NOMO-1 treated with DMSO at 0.1 percent for 48 hours (cell line): ENCODE measurements at regions not wholly inside any gene's neighbourhood (a gene's known extent, or its start where the extent isn't known, plus 50 kb on each side); places are given as distances from the start of the nearest gene placed in this dataset.
"Not testable (repeated sequence)": the region's sequence is repeated elsewhere in the genome, so short reads cannot be mapped to it uniquely, and the experiment has no call there.

Source experiments
- DNase-seq: peaks from one replicate; lab custom pipeline; 2025; ENCODE audit not compliant: unreplicated experiment; lab: John Stamatoyannopoulos, UW

GRCh38 chr3:107465064-107465631 lies 57.6 kb upstream of the BBX start:
- no peak for DNase-seq

GRCh38 chr3:107468782-107469181 lies 54.0 kb upstream of the BBX start:
- no peak for DNase-seq

DNA sequence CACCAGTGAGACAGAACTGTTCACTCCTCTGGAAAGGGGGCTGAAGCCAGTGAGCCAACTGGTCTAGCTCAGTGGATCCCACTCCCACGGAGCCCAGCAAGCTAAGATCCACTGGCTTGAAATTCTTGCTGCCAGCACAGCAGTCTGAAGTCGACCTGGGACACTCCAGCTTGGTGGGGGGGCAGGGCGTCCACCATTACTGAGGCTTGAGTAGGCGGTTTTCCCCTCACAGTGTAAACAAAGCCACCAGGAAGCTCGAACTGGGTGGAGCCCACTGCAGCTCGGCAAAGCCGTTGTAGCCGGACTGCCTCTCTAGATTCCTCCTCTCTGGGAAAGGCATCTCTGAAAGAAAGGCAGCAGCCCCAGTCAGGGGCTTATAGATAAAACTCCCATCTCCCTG lies 52.3 kb upstream of the BBX start:
- DNase-seq: not testable (repeated sequence)
